Epithelial cell of proximal tubule (primary cell): ENCODE measurements at regions not wholly inside any gene's neighbourhood (a gene's known extent, or its start where the extent isn't known, plus 50 kb on each side); places are given as distances from the start of the nearest gene placed in this dataset.

Experiments
- DNase-seq: peaks from one replicate; pipeline ENCODE4 v3.0.0-alpha.2; 2011; ENCODE audit warnings: low read depth
- H3K4me3 ChIP-seq: 2 replicates; pipeline ENCODE4 v1.5.1; 2011; ENCODE audit warnings: low read depth, mild to moderate bottlenecking, low read length
- CTCF ChIP-seq: conservative IDR thresholded peaks from 2 replicates; pipeline ENCODE4 v1.5.1; 2012; ENCODE audit warnings: low read depth, mild to moderate bottlenecking, low read length

GRCh38 chr2:76385943-76386342, 675.2 kb upstream of the GCFC2 start:
- no peak for TF ChIP-seq CTCF
- H3K4me3 ChIP-seq = no peak overlapping the region
- no peak for DNase-seq

DNA sequence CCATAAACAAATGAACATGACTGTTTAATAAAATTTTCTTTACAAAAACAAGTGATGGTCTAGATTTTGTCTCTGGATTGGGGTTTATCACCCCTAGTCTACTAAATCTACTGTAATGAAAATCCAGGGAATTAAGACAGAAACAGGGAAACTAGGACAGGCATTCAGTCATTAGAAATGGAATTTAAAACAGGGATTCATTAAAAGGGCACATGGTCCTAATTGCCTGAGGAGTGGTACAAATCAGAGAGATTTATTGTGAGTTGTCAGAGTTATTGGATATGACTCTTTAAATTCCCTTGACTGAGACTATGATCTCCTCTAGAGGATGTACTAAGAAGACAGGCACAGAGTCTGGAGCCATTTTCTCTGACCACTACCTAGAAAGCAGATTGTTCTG, 670.9 kb upstream of the GCFC2 start:
- TF ChIP-seq CTCF = no peak
- DNase-seq = no peak
- H3K4me3 ChIP-seq = no peak overlapping the region

DNA sequence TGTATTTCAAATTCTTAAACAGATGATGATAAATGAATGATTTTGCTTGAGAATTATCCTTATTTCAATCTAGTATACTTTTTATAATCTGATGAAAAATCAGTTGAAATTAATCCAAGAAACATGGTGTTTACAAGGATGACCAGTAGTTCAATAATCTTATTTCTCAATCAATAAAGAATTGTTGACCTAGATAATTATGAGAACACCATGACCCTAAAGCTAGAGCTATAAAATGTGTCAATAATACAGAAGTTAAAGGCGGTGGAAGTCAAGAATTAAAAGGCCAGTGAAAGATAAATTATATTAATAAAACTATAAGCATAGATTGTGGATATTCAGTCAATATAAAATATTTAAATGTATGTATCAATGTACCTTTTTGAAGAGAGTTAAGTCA, 667.4 kb upstream of the GCFC2 start:
- no peak for TF ChIP-seq CTCF
- DNase-seq = no peak

GRCh38 chr2:76341439-76341838, 630.7 kb upstream of the GCFC2 start:
- DNase-seq = no peak
- H3K4me3 ChIP-seq = no peak overlapping the region
- no peak for TF ChIP-seq CTCF

More for the DNA sequence above, 667.4 kb upstream of the GCFC2 start:
- H3K4me3 ChIP-seq = no peak overlapping the region

- TF ChIP-seq CTCF = no peak
- no peak overlapping the region for H3K4me3 ChIP-seq
- no peak for DNase-seq
These were observed 622.2 kb upstream of the GCFC2 start for GRCh38 chr2:76332871-76333270.

DNA sequence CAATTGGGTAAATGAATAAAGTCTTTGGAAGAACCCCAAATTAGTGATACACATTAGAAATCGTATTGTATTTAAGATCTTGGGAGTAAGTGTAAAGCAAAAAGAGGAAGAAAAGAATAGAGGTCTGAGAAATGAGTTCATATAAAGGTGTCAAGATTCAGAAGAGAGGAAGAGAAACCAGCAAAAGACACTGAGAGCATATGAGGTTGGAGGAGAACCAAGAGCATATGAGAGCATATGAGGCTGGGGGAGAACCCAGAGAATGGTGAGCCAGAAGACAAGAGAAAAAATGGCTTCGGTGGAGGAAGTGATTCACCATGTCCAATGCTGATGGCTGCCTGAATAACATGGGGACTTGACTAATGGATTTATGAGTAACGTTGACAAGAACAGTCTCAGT, 620.1 kb upstream of the GCFC2 start:
- no peak for TF ChIP-seq CTCF
- no peak overlapping the region for H3K4me3 ChIP-seq
- DNase-seq = no peak

DNA sequence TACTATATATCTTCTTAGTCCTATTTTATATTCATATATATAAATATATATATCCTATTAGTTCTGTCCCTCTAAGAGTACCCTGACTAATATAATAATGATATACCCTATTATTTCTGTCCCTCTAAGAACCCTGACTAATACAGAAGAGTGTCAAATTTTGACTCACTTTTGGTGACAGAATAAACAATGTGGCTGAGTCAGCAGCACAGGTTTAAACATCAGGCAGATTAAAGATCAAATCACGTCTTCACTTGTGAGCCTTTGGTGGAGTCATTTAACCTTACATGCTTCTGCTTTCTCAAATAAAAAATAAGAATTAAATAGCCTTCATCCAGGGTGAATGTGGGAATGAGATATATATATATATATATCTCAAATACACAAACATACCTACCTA, 615.9 kb upstream of the GCFC2 start:
- no peak overlapping the region for H3K4me3 ChIP-seq
- no peak for TF ChIP-seq CTCF
- DNase-seq = no peak
